ENCODE measurements at regions not wholly inside any gene's neighbourhood (a gene's known extent, or its start where the extent isn't known, plus 50 kb on each side); places are given as distances from the start of the nearest gene placed in this dataset.
"Not testable (repeated sequence)": the region's sequence is repeated elsewhere in the genome, so short reads cannot be mapped to it uniquely, and the experiment has no call there.

GRCh38 chr3:124140746-124141145 is 148.8 kb upstream of the ROPN1 start:
- no peak for DNase-seq

GRCh38 chr3:124142389-124142970 is 150.6 kb upstream of the ROPN1 start:
- DNase-seq = no peak

- no peak for DNase-seq
Measured at GRCh38 chr3:124143047-124143446, 151.1 kb upstream of the ROPN1 start.

GRCh38 chr3:124144035-124144814 is 152.3 kb upstream of the ROPN1 start:
- DNase-seq = no peak

- no peak for DNase-seq
Measured at GRCh38 chr3:124147429-124147828, 155.5 kb upstream of the ROPN1 start.

- DNase-seq = no peak
Measured at GRCh38 chr3:124147946-124148345, 156.0 kb upstream of the ROPN1 start.

- DNase-seq = no peak
Measured at GRCh38 chr3:124149081-124149480, 157.2 kb upstream of the ROPN1 start.

GRCh38 chr3:124149771-124150170 is 157.8 kb upstream of the ROPN1 start:
- no peak for DNase-seq

- not testable (repeated sequence) for DNase-seq
Measured at GRCh38 chr3:124152891-124153290, 161.0 kb upstream of the ROPN1 start.

- no peak for DNase-seq
Measured at GRCh38 chr3:124156866-124157712, 165.2 kb upstream of the ROPN1 start.

GRCh38 chr3:124157748-124158147 is 165.8 kb upstream of the ROPN1 start:
- DNase-seq = no peak

- no peak for DNase-seq
Measured at GRCh38 chr3:124158168-124158881, 166.4 kb upstream of the ROPN1 start.

GRCh38 chr3:124161448-124161847 is 169.5 kb upstream of the ROPN1 start:
- DNase-seq = no peak

- DNase-seq = no peak
Measured at GRCh38 chr3:124163689-124164088, 171.8 kb upstream of the ROPN1 start.

- no peak for DNase-seq
Measured at GRCh38 chr3:124168271-124168670, 176.3 kb upstream of the ROPN1 start.

- no peak for DNase-seq
Measured at GRCh38 chr3:124172283-124172682, 180.4 kb upstream of the ROPN1 start.

GRCh38 chr3:124172816-124173215 is 180.9 kb upstream of the ROPN1 start:
- DNase-seq = no peak

- DNase-seq = no peak
Measured at GRCh38 chr3:124174476-124174875, 182.6 kb upstream of the ROPN1 start.

GRCh38 chr3:124174910-124175874 is 183.3 kb upstream of the ROPN1 start:
- no peak for DNase-seq

GRCh38 chr3:124177071-124177470 is 185.1 kb upstream of the ROPN1 start:
- DNase-seq = no peak

- no peak for DNase-seq
Measured at GRCh38 chr3:124178531-124178930, 186.6 kb upstream of the ROPN1 start.

GRCh38 chr3:124200407-124200806 is 208.5 kb upstream of the ROPN1 start:
- DNase-seq = no peak
